Neural cell (in vitro differentiated cells): ENCODE measurements at regions not wholly inside any gene's neighbourhood (a gene's known extent, or its start where the extent isn't known, plus 50 kb on each side); places are given as distances from the start of the nearest gene placed in this dataset.

Experiments
- EP300 ChIP-seq: fragments of 450-650 bp; conservative IDR thresholded peaks from 2 replicates; pipeline ENCODE4 v1.6.1; 2014; ENCODE audit warnings: antibody characterized with exemption, mild to moderate bottlenecking, moderate library complexity; ENCODE audit not compliant: poor library complexity, severe bottlenecking
- EZH2 ChIP-seq: fragments of 200-600, 300-800 bp; shearing (Covaris generic), sonication (generic); IDR thresholded peaks from 2 replicates; pipeline ENCODE4 v1.6.1; 2014; ENCODE audit warnings: antibody characterized with exemption, low read length, borderline replicate concordance, mild to moderate bottlenecking; ENCODE audit not compliant: insufficient read depth, poor library complexity, severe bottlenecking
- POLR2AphosphoS5 ChIP-seq: IDR thresholded peaks from 2 replicates; pipeline ENCODE4 v1.6.1; 2012
- SMC3 ChIP-seq: fragments of 450-650 bp; conservative IDR thresholded peaks from 2 replicates; pipeline ENCODE4 v1.6.1; 2014; ENCODE audit warnings: antibody characterized with exemption, mild to moderate bottlenecking, moderate library complexity; ENCODE audit not compliant: poor library complexity
- TAF1 ChIP-seq: IDR thresholded peaks from 2 replicates; pipeline ENCODE4 v1.6.1; 2012; ENCODE audit warnings: low read depth
- TF ChIP-seq, protein P1 (sequence below): fragments of 450-650 bp; IDR thresholded peaks from 2 replicates; pipeline ENCODE4 v1.5.1; 2014; ENCODE audit warnings: antibody characterized with exemption, mild to moderate bottlenecking, moderate library complexity; ENCODE audit not compliant: poor library complexity, severe bottlenecking
- TF ChIP-seq, protein P2 (sequence below): IDR thresholded peaks from 2 replicates; pipeline ENCODE4 v1.6.1; 2012; ENCODE audit warnings: borderline replicate concordance

DNA sequence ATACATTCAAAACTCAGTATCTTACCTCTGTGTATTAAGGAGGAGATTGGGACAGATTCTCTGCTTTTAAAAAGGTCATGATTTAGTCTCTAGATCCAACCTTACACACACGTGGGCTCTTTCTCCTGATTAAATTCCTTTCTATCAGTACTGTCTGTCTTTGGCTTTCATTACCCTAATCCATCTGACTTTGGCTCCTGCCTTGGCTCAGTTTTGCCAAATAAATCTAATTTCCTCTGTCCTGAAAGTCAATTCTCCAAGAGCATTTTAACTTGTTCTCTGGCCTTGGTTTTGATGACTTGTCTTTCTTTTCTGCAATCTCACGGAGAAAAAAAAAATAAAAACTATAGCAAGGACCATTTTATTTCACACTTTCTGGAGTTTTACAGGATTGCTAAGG lies 176.6 kb upstream of the PDGFD start:
- TF ChIP-seq, protein P1, sequence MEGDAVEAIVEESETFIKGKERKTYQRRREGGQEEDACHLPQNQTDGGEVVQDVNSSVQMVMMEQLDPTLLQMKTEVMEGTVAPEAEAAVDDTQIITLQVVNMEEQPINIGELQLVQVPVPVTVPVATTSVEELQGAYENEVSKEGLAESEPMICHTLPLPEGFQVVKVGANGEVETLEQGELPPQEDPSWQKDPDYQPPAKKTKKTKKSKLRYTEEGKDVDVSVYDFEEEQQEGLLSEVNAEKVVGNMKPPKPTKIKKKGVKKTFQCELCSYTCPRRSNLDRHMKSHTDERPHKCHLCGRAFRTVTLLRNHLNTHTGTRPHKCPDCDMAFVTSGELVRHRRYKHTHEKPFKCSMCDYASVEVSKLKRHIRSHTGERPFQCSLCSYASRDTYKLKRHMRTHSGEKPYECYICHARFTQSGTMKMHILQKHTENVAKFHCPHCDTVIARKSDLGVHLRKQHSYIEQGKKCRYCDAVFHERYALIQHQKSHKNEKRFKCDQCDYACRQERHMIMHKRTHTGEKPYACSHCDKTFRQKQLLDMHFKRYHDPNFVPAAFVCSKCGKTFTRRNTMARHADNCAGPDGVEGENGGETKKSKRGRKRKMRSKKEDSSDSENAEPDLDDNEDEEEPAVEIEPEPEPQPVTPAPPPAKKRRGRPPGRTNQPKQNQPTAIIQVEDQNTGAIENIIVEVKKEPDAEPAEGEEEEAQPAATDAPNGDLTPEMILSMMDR: no peak
- no peak for TF ChIP-seq TAF1
- TF ChIP-seq EZH2: no peak
- TF ChIP-seq EP300: no peak
- TF ChIP-seq POLR2AphosphoS5: no peak
- TF ChIP-seq SMC3: no peak
- TF ChIP-seq, protein P2, sequence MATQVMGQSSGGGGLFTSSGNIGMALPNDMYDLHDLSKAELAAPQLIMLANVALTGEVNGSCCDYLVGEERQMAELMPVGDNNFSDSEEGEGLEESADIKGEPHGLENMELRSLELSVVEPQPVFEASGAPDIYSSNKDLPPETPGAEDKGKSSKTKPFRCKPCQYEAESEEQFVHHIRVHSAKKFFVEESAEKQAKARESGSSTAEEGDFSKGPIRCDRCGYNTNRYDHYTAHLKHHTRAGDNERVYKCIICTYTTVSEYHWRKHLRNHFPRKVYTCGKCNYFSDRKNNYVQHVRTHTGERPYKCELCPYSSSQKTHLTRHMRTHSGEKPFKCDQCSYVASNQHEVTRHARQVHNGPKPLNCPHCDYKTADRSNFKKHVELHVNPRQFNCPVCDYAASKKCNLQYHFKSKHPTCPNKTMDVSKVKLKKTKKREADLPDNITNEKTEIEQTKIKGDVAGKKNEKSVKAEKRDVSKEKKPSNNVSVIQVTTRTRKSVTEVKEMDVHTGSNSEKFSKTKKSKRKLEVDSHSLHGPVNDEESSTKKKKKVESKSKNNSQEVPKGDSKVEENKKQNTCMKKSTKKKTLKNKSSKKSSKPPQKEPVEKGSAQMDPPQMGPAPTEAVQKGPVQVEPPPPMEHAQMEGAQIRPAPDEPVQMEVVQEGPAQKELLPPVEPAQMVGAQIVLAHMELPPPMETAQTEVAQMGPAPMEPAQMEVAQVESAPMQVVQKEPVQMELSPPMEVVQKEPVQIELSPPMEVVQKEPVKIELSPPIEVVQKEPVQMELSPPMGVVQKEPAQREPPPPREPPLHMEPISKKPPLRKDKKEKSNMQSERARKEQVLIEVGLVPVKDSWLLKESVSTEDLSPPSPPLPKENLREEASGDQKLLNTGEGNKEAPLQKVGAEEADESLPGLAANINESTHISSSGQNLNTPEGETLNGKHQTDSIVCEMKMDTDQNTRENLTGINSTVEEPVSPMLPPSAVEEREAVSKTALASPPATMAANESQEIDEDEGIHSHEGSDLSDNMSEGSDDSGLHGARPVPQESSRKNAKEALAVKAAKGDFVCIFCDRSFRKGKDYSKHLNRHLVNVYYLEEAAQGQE: no peak
